HCT116 (cell line): ENCODE measurements at regions not wholly inside any gene's neighbourhood (a gene's known extent, or its start where the extent isn't known, plus 50 kb on each side); places are given as distances from the start of the nearest gene placed in this dataset.

Experiments
- ATAC-seq: fragments of 200-7000 bp; cut with Tn5 transposase; 2 replicates; pipeline ENCODE4 v1.9.1; 2020; ENCODE audit warnings: mild to moderate bottlenecking, moderate library complexity
- BruUV-seq: library from RNA; stranded (reverse); fragments of 400-500 nt; replicated peaks from 2 replicates; lab custom pipeline; 2021; lab: Mats Ljungman, UMichigan
- CTCF ChIA-PET: fragments of 300-600 bp; sonication (Branson Sonifier 250); formaldehyde crosslinking; loops from one replicate; lab custom pipeline; 2021; ENCODE audit warnings: antibody characterized with exemption; lab: Charles Lee
- POLR2A ChIA-PET: fragments of 300-600, 350-600 bp; sonication (Branson Sonifier 250); formaldehyde crosslinking; loops from one replicate; lab custom pipeline; 2021; ENCODE audit warnings: antibody characterized with exemption; lab: Charles Lee
- RAD21 ChIA-PET, 2 experiments: fragments of 300-600 bp; sonication (Branson Sonifier 250); formaldehyde crosslinking; loops; one replicate each; lab custom pipeline; 2023; ENCODE audit warnings: low total read pairs in 2 of 2; ENCODE audit not compliant: uncharacterized antibody in 2 of 2, unreplicated experiment in 2 of 2, low non-redundant PET in 1 of 2; lab: Charles Lee
- DNase-seq: peaks from one replicate; pipeline ENCODE4 v3.0.0-alpha.2; 2010; ENCODE audit warnings: low read depth, low spot score
- H2AFZ ChIP-seq: fragments of 200-600 bp; shearing (Covaris generic), sonication (generic); 2 replicates; pipeline ENCODE4 v1.6.1; 2017; ENCODE audit warnings: low read depth, mixed run types, mixed read lengths, antibody characterized with exemption, low read length; ENCODE audit not compliant: poor library complexity, severe bottlenecking
- H3K27ac ChIP-seq: 2 replicates; pipeline ENCODE4 v1.5.1; 2012; ENCODE audit warnings: low read depth, low read length
- H3K27me3 ChIP-seq: fragments of 200-600 bp; sonication (generic); 2 replicates; pipeline ENCODE4 v1.6.1; 2016; ENCODE audit warnings: mixed run types, low read length, mixed read lengths; ENCODE audit not compliant: insufficient read depth
- H3K36me3 ChIP-seq, 2 experiments: fragments of 200-500 bp in 1 of 2; fragments of 200-600 bp in 1 of 2; sonication (Bioruptor generic) in 1 of 2; sonication (generic) in 1 of 2; 2 replicates each; pipeline versions ENCODE4 v1.5.1 to v1.6.1; 2014 to 2016; ENCODE audit warnings: low read length in 2 of 2, inconsistent platforms in 1 of 2, mixed read lengths in 1 of 2, mixed run types in 1 of 2; ENCODE audit not compliant: insufficient read depth in 2 of 2, control insufficient read depth in 1 of 2
- H3K4me1 ChIP-seq, 2 experiments: fragments of 200-600 bp in 1 of 2; sonication (generic) in 1 of 2; 2 replicates each; pipeline versions ENCODE4 v1.5.1 to v1.6.1; 2012 to 2017; ENCODE audit warnings: low read length in 2 of 2, inconsistent platforms in 1 of 2, mild to moderate bottlenecking in 1 of 2, mixed read lengths in 1 of 2, mixed run types in 1 of 2, moderate library complexity in 1 of 2; ENCODE audit not compliant: insufficient read depth in 2 of 2, control insufficient read depth in 1 of 2
- H3K4me2 ChIP-seq: fragments of 200-600 bp; sonication (generic); 2 replicates; pipeline ENCODE4 v1.6.1; 2017; ENCODE audit warnings: mixed run types, low read length, mixed read lengths
- H3K4me3 ChIP-seq, 2 experiments: fragments of 200-600 bp in 1 of 2; sonication (generic) in 1 of 2; replicated peaks in 1 of 2; 2 replicates each; pipeline ENCODE4 v1.5.1; 2011 to 2016; ENCODE audit warnings: low read length in 2 of 2, control low read depth in 1 of 2, low read depth in 1 of 2, mild to moderate bottlenecking in 1 of 2, mixed read lengths in 1 of 2, mixed run types in 1 of 2
- H3K79me2 ChIP-seq: fragments of 200-600 bp; sonication (generic); 2 replicates; pipeline ENCODE4 v1.6.1; 2017; ENCODE audit warnings: mild to moderate bottlenecking, mixed run types, low read length, moderate library complexity, mixed read lengths; ENCODE audit not compliant: insufficient read depth
- H3K9ac ChIP-seq: fragments of 200-600 bp; sonication (generic); 2 replicates; pipeline ENCODE4 v1.6.1; 2016; ENCODE audit warnings: low read length, mixed read lengths
- H3K9me2 ChIP-seq: fragments of 200-600 bp; sonication (generic), shearing (Covaris generic); 2 replicates; pipeline ENCODE4 v1.6.1; 2017; ENCODE audit warnings: mixed run types, mild to moderate bottlenecking, moderate library complexity; ENCODE audit not compliant: insufficient read depth
- H3K9me3 ChIP-seq, 2 experiments: fragments of 200-500 bp in 1 of 2; fragments of 200-600 bp in 1 of 2; sonication (Bioruptor generic) in 1 of 2; sonication (generic) in 1 of 2; 2 replicates each; pipeline ENCODE4 v1.6.1; 2014 to 2017; ENCODE audit warnings: low read length in 2 of 2, mixed read lengths in 2 of 2, inconsistent platforms in 1 of 2, low read depth in 1 of 2, mild to moderate bottlenecking in 1 of 2, mixed run types in 1 of 2, moderate library complexity in 1 of 2; ENCODE audit not compliant: control insufficient read depth in 1 of 2, insufficient read depth in 1 of 2
- H4K20me1 ChIP-seq: fragments of 200-600 bp; sonication (generic), shearing (Covaris generic); 2 replicates; pipeline ENCODE4 v1.6.1; 2017; ENCODE audit warnings: mixed run types, mild to moderate bottlenecking, moderate library complexity; ENCODE audit not compliant: insufficient read depth
- ATF3 ChIP-seq: IDR thresholded peaks from 2 replicates; pipeline ENCODE4 v1.6.1; 2012
- CBX3 ChIP-seq: IDR thresholded peaks from 2 replicates; pipeline ENCODE4 v1.6.1; 2012; ENCODE audit warnings: low read depth
- CEBPB ChIP-seq: IDR thresholded peaks from 2 replicates; pipeline ENCODE4 v1.6.1; 2012; ENCODE audit warnings: low read depth
- EGR1 ChIP-seq: IDR thresholded peaks from 2 replicates; pipeline ENCODE4 v1.6.1; 2012; ENCODE audit warnings: low read depth
- ELF1 ChIP-seq: IDR thresholded peaks from 2 replicates; pipeline ENCODE4 v1.6.1; 2012; ENCODE audit warnings: low read depth, borderline replicate concordance
- EZH2phosphoT487 ChIP-seq: fragments of 200-600 bp; IDR thresholded peaks from 2 replicates; pipeline ENCODE4 v1.6.1; 2018; ENCODE audit warnings: antibody characterized with exemption, borderline replicate concordance
- FOSL1 ChIP-seq: IDR thresholded peaks from 2 replicates; pipeline ENCODE4 v1.6.1; 2012; ENCODE audit warnings: low read depth
- JUND ChIP-seq: IDR thresholded peaks from 2 replicates; pipeline ENCODE4 v1.6.1; 2012
- MAX ChIP-seq: IDR thresholded peaks from 2 replicates; pipeline ENCODE4 v1.6.1; 2012
- POLR2A ChIP-seq: IDR thresholded peaks from 2 replicates; pipeline ENCODE4 v1.7.0; 2011; ENCODE audit warnings: borderline replicate concordance; ENCODE audit not compliant: insufficient read depth, insufficient read length; ENCODE audit errors: extremely low read depth
- POLR2AphosphoS5 ChIP-seq: IDR thresholded peaks from 2 replicates; pipeline ENCODE4 v1.6.1; 2011; ENCODE audit warnings: mild to moderate bottlenecking, low read depth, low read length, moderate library complexity
- RAD21 ChIP-seq: IDR thresholded peaks from 2 replicates; pipeline ENCODE4 v1.6.1; 2012; ENCODE audit warnings: low read depth, mild to moderate bottlenecking
- REST ChIP-seq: IDR thresholded peaks from 2 replicates; pipeline ENCODE4 v1.6.1; 2012; ENCODE audit warnings: low read depth
- SIN3A ChIP-seq: IDR thresholded peaks from 2 replicates; pipeline ENCODE4 v1.6.1; 2012; ENCODE audit warnings: low read depth
- SRF ChIP-seq: IDR thresholded peaks from 2 replicates; pipeline ENCODE4 v1.6.1; 2012; ENCODE audit warnings: low read depth
- YY1 ChIP-seq: IDR thresholded peaks from 2 replicates; pipeline ENCODE4 v1.6.1; 2011; ENCODE audit warnings: low read length, low read depth, moderate library complexity, mild to moderate bottlenecking; ENCODE audit not compliant: insufficient replicate concordance; ENCODE audit errors: extremely low read depth
- ZBTB33 ChIP-seq: IDR thresholded peaks from 2 replicates; pipeline ENCODE4 v1.6.1; 2011; ENCODE audit warnings: mild to moderate bottlenecking, low read length, moderate library complexity; ENCODE audit not compliant: insufficient replicate concordance; ENCODE audit errors: extremely low read depth
- ZFX ChIP-seq: fragments of 450-650 bp; IDR thresholded peaks from 2 replicates; pipeline ENCODE4 v1.6.1; 2017
- ZNF274 ChIP-seq: fragments of 200-500 bp; sonication (Bioruptor generic); IDR thresholded peaks from 2 replicates; pipeline ENCODE4 v1.6.1; 2014; ENCODE audit warnings: mild to moderate bottlenecking, low read depth, low read length, inconsistent platforms
- intact Hi-C: fragments of 100-400 bp; cut with micrococcal nuclease; formaldehyde crosslinking; loops from 2 replicates; pipeline ENCODE4 v1.10.0; 2022

- Histone ChIP-seq H3K27ac (no peak overlapping the region), H3K9ac (no peak overlapping the region), H4K20me1 (no peaks in the 10 kb centered on the region), H3K9me2 (no peaks in the 10 kb centered on the region), H3K79me2 (no peaks in the 10 kb centered on the region), H3K9me3 (no peaks in the 10 kb centered on the region), H3K4me2 (no peak overlapping the region), H3K27me3 (peaks cover 7% of the 10 kb centered on the region; the same call in 1 of the 2 replicates)
- BruUV-seq: no TSS peak
- ChIA-PET POLR2A (no interaction called here), RAD21 (no interaction called here), CTCF (no interaction called here)
- DNase-seq: no peak
- TF ChIP-seq ZFX: no peak
- TF ChIP-seq SIN3A: no peak
- TF ChIP-seq POLR2AphosphoS5: no peak
- no peak for TF ChIP-seq ZBTB33
- no peak for TF ChIP-seq POLR2A
- TF ChIP-seq CEBPB: no peak
- TF ChIP-seq EZH2phosphoT487: no peak
- no peak for TF ChIP-seq ATF3
- no peak for TF ChIP-seq EGR1
- TF ChIP-seq FOSL1: no peak
- TF ChIP-seq YY1: no peak
- TF ChIP-seq MAX: no peak
- no peak for TF ChIP-seq RAD21
- no peak for TF ChIP-seq CBX3
- TF ChIP-seq SRF: no peak
- no peak for TF ChIP-seq JUND
- TF ChIP-seq REST: no peak
- no peak for TF ChIP-seq ELF1
- no peak for TF ChIP-seq ZNF274
- TF ChIP-seq, all 23 proteins: peak for 0
- intact Hi-C loops: no loop called here
- no peak for ATAC-seq
- no peaks in the 10 kb centered on the region for H3K36me3 ChIP-seq
- H3K4me1 ChIP-seq: no peaks in the 10 kb centered on the region
- no peak overlapping the region for H3K4me3 ChIP-seq
- no peak overlapping the region for H2AFZ ChIP-seq
Measured at GRCh38 chr1:213414346-213414745, 363.3 kb downstream of the RPS6KC1 start.
